DOHH2 (cell line): ENCODE measurements at regions not wholly inside any gene's neighbourhood (a gene's known extent, or its start where the extent isn't known, plus 50 kb on each side); places are given as distances from the start of the nearest gene placed in this dataset.

ENCODE experiments used
- H3F3A ChIP-seq: fragments of 200-600 bp; sonication (generic), shearing (Covaris generic); 2 replicates; pipeline ENCODE4 v1.6.0; 2016; ENCODE audit warnings: antibody characterized with exemption, mild to moderate bottlenecking; ENCODE audit not compliant: control insufficient read depth, insufficient read depth
- H3K27ac ChIP-seq: fragments of 200-600 bp; sonication (generic); 2 replicates; pipeline ENCODE4 v1.5.1; 2014; ENCODE audit warnings: low read depth, mild to moderate bottlenecking, low read length, moderate library complexity
- H3K27me3 ChIP-seq: fragments of 200-600 bp; sonication (generic); 2 replicates; pipeline ENCODE4 v1.6.1; 2014; ENCODE audit warnings: mild to moderate bottlenecking, low read length, mixed read lengths; ENCODE audit not compliant: control insufficient read depth
- H3K36me3 ChIP-seq: fragments of 200-600 bp; sonication (generic); 2 replicates; pipeline ENCODE4 v1.6.1; 2014; ENCODE audit warnings: mild to moderate bottlenecking, low read length, moderate library complexity, mixed read lengths; ENCODE audit not compliant: control insufficient read depth
- H3K4me1 ChIP-seq: fragments of 200-600 bp; sonication (generic); 2 replicates; pipeline ENCODE4 v1.6.1; 2014; ENCODE audit warnings: mild to moderate bottlenecking, low read length, mixed read lengths; ENCODE audit not compliant: control insufficient read depth
- H3K4me2 ChIP-seq: fragments of 200-600 bp; sonication (generic); 2 replicates; pipeline ENCODE4 v1.6.0; 2014; ENCODE audit warnings: mild to moderate bottlenecking, low read length, moderate library complexity
- H3K4me3 ChIP-seq: fragments of 200-600 bp; sonication (generic); 2 replicates; pipeline ENCODE4 v1.5.1; 2014; ENCODE audit warnings: mild to moderate bottlenecking, low read length, mixed read lengths
- H3K79me2 ChIP-seq: fragments of 200-600 bp; sonication (generic); 2 replicates; pipeline ENCODE4 v1.6.1; 2014; ENCODE audit warnings: mild to moderate bottlenecking, low read length, mixed read lengths; ENCODE audit not compliant: control insufficient read depth
- H3K9me2 ChIP-seq: fragments of 200-600 bp; sonication (generic); replicated peaks from 2 replicates; pipeline ENCODE4 v1.6.1; 2014; ENCODE audit warnings: mild to moderate bottlenecking, low read length, mixed read lengths; ENCODE audit not compliant: control insufficient read depth
- H3K9me3 ChIP-seq: fragments of 200-600 bp; sonication (generic); 2 replicates; pipeline ENCODE4 v1.6.1; 2014; ENCODE audit warnings: antibody characterized with exemption, low read length, mixed read lengths; ENCODE audit not compliant: control insufficient read depth, insufficient read depth
- H4K20me1 ChIP-seq: fragments of 200-600 bp; sonication (generic); 2 replicates; pipeline ENCODE4 v1.6.0; 2014; ENCODE audit warnings: low read depth, mild to moderate bottlenecking, antibody characterized with exemption, low read length, moderate library complexity; ENCODE audit not compliant: control insufficient read depth, insufficient read depth
- CTCF ChIP-seq: fragments of 200-600 bp; sonication (generic); IDR thresholded peaks from one replicate; pipeline ENCODE4 v1.5.1; 2014; ENCODE audit warnings: antibody characterized with exemption, mild to moderate bottlenecking, low read depth, low read length; ENCODE audit not compliant: poor library complexity, severe bottlenecking
- EZH2phosphoT487 ChIP-seq: fragments of 200-600 bp; sonication (generic); IDR thresholded peaks from 2 replicates; pipeline ENCODE4 v1.6.1; 2017; ENCODE audit warnings: borderline replicate concordance, mild to moderate bottlenecking, antibody characterized with exemption, low read length, moderate library complexity, mixed read lengths

GRCh38 chr10:57925045-57925444, 342.6 kb downstream of the IPMK start:
- H3K79me2 ChIP-seq: no peaks in the 10 kb centered on the region
- H3K9me2 ChIP-seq: no peaks in the 10 kb centered on the region
- H3K4me3 ChIP-seq: no peak overlapping the region
- H3F3A ChIP-seq: no peaks in the 10 kb centered on the region
- H3K9me3 ChIP-seq: no peaks in the 10 kb centered on the region
- H3K4me1 ChIP-seq: no peaks in the 10 kb centered on the region
- H3K4me2 ChIP-seq: no peak overlapping the region
- no peak overlapping the region for H3K27ac ChIP-seq
- H3K36me3 ChIP-seq: no peaks in the 10 kb centered on the region
- TF ChIP-seq CTCF (no peak), EZH2phosphoT487 (no peak)
- no peaks in the 10 kb centered on the region for H3K27me3 ChIP-seq
- no peaks in the 10 kb centered on the region for H4K20me1 ChIP-seq

GRCh38 chr10:57921140-57921539, 346.6 kb downstream of the IPMK start:
- TF ChIP-seq CTCF (no peak), EZH2phosphoT487 (no peak)
- no peaks in the 10 kb centered on the region for H4K20me1 ChIP-seq
- no peak overlapping the region for H3K4me3 ChIP-seq
- H3F3A ChIP-seq: no peaks in the 10 kb centered on the region
- no peaks in the 10 kb centered on the region for H3K9me3 ChIP-seq
- no peaks in the 10 kb centered on the region for H3K4me1 ChIP-seq
- no peak overlapping the region for H3K27ac ChIP-seq
- H3K4me2 ChIP-seq: no peak overlapping the region
- H3K36me3 ChIP-seq: no peaks in the 10 kb centered on the region
- H3K79me2 ChIP-seq: no peaks in the 10 kb centered on the region
- H3K27me3 ChIP-seq: no peaks in the 10 kb centered on the region
- no peaks in the 10 kb centered on the region for H3K9me2 ChIP-seq

- Histone ChIP-seq H3K4me2 (no peak overlapping the region), H4K20me1 (no peaks in the 10 kb centered on the region), H3K4me1 (no peaks in the 10 kb centered on the region), H3K27me3 (no peaks in the 10 kb centered on the region), H3K36me3 (no peaks in the 10 kb centered on the region), H3K9me3 (no peaks in the 10 kb centered on the region), H3F3A (no peaks in the 10 kb centered on the region), H3K4me3 (no peak overlapping the region), H3K9me2 (no peaks in the 10 kb centered on the region), H3K79me2 (no peaks in the 10 kb centered on the region), H3K27ac (no peak overlapping the region)
- no peak for TF ChIP-seq CTCF
- no peak for TF ChIP-seq EZH2phosphoT487
Observed at GRCh38 chr10:57919864-57920263, 347.8 kb downstream of the IPMK start.

- no peaks in the 10 kb centered on the region for H3K9me3 ChIP-seq
- no peaks in the 10 kb centered on the region for H3F3A ChIP-seq
- no peaks in the 10 kb centered on the region for H3K9me2 ChIP-seq
- no peaks in the 10 kb centered on the region for H3K36me3 ChIP-seq
- H3K79me2 ChIP-seq: no peaks in the 10 kb centered on the region
- no peaks in the 10 kb centered on the region for H3K27me3 ChIP-seq
- H3K4me1 ChIP-seq: no peaks in the 10 kb centered on the region
- H3K27ac ChIP-seq: no peak overlapping the region
- no peaks in the 10 kb centered on the region; the same call in 1 of the 2 replicates for H4K20me1 ChIP-seq
- H3K4me2 ChIP-seq: no peak overlapping the region
- no peak for TF ChIP-seq CTCF
- TF ChIP-seq EZH2phosphoT487: no peak
- no peak overlapping the region for H3K4me3 ChIP-seq
Observed at GRCh38 chr10:57917019-57917418, 350.7 kb downstream of the IPMK start.
